Neural cell (in vitro differentiated cells): ENCODE measurements at regions not wholly inside any gene's neighbourhood (a gene's known extent, or its start where the extent isn't known, plus 50 kb on each side); places are given as distances from the start of the nearest gene placed in this dataset.

Source experiments
- H2AFZ ChIP-seq: fragments of 200-600, 300-800 bp; sonication (generic), shearing (Covaris generic); 2 replicates; pipeline ENCODE4 v1.6.0; 2014; ENCODE audit warnings: low read depth, mild to moderate bottlenecking, antibody characterized with exemption, low read length, moderate library complexity
- H3F3A ChIP-seq: fragments of 200-600 bp; shearing (Covaris generic); 2 replicates; pipeline ENCODE4 v1.6.1; 2016; ENCODE audit warnings: mild to moderate bottlenecking, moderate library complexity, mixed read lengths, antibody characterized with exemption, low read length; ENCODE audit not compliant: insufficient read depth, poor library complexity, severe bottlenecking
- H3K27ac ChIP-seq: fragments of 200-600, 300-800 bp; sonication (generic), shearing (Covaris generic); 2 replicates; pipeline ENCODE4 v1.5.1; 2014; ENCODE audit warnings: mild to moderate bottlenecking, low read length, moderate library complexity
- H3K27me3 ChIP-seq: fragments of 300-800, 200-600 bp; sonication (generic), shearing (Covaris generic); 2 replicates; pipeline ENCODE4 v1.6.0; 2014; ENCODE audit warnings: mild to moderate bottlenecking, low read depth, low read length, moderate library complexity; ENCODE audit not compliant: insufficient read depth
- H3K36me3 ChIP-seq: fragments of 300-800, 200-600 bp; sonication (generic), shearing (Covaris generic); 2 replicates; pipeline ENCODE4 v1.5.1; 2014; ENCODE audit warnings: mild to moderate bottlenecking, antibody characterized with exemption, low read length, moderate library complexity; ENCODE audit not compliant: insufficient read depth
- H3K4me2 ChIP-seq: fragments of 300-800, 200-600 bp; sonication (generic), shearing (Covaris generic); 2 replicates; pipeline ENCODE4 v1.6.0; 2014; ENCODE audit warnings: mild to moderate bottlenecking, low read length
- H3K4me3 ChIP-seq: fragments of 300-800, 200-600 bp; sonication (generic), shearing (Covaris generic); 2 replicates; pipeline ENCODE4 v1.5.1; 2014; ENCODE audit warnings: mild to moderate bottlenecking, low read length, moderate library complexity
- H3K79me2 ChIP-seq: fragments of 200-600 bp; shearing (Covaris generic); replicated peaks from 2 replicates; pipeline ENCODE4 v1.6.0; 2014; ENCODE audit warnings: mild to moderate bottlenecking, low read length, moderate library complexity; ENCODE audit not compliant: insufficient read depth
- H3K9ac ChIP-seq: fragments of 300-800, 200-600 bp; sonication (generic), shearing (Covaris generic); 2 replicates; pipeline ENCODE4 v1.6.1; 2016; ENCODE audit warnings: mild to moderate bottlenecking, low read length, mixed read lengths
- H3K9me2 ChIP-seq: fragments of 200-600 bp; shearing (Covaris generic); 2 replicates; pipeline ENCODE4 v1.6.1; 2016; ENCODE audit warnings: mild to moderate bottlenecking, low read length, mixed read lengths; ENCODE audit not compliant: insufficient read depth
- H3K9me3 ChIP-seq: fragments of 200-600, 300-800 bp; sonication (generic), shearing (Covaris generic); 2 replicates; pipeline ENCODE4 v1.6.1; 2016; ENCODE audit warnings: mild to moderate bottlenecking, mixed run types, low read length, moderate library complexity, mixed read lengths
- H4K20me1 ChIP-seq: fragments of 200-600 bp; shearing (Covaris generic); 2 replicates; pipeline ENCODE4 v1.6.1; 2016; ENCODE audit warnings: mild to moderate bottlenecking, mixed run types; ENCODE audit not compliant: insufficient read depth
- CTCF ChIP-seq: fragments of 450-650 bp; IDR thresholded peaks from 2 replicates; pipeline ENCODE4 v1.5.1; 2014; ENCODE audit warnings: antibody characterized with exemption, mild to moderate bottlenecking, moderate library complexity; ENCODE audit not compliant: poor library complexity, severe bottlenecking
- EP300 ChIP-seq: fragments of 450-650 bp; conservative IDR thresholded peaks from 2 replicates; pipeline ENCODE4 v1.6.1; 2014; ENCODE audit warnings: antibody characterized with exemption, mild to moderate bottlenecking, moderate library complexity; ENCODE audit not compliant: poor library complexity, severe bottlenecking
- EZH2 ChIP-seq: fragments of 200-600, 300-800 bp; shearing (Covaris generic), sonication (generic); IDR thresholded peaks from 2 replicates; pipeline ENCODE4 v1.6.1; 2014; ENCODE audit warnings: antibody characterized with exemption, low read length, borderline replicate concordance, mild to moderate bottlenecking; ENCODE audit not compliant: insufficient read depth, poor library complexity, severe bottlenecking
- MXI1 ChIP-seq: fragments of 450-650 bp; conservative IDR thresholded peaks from 2 replicates; pipeline ENCODE4 v1.6.1; 2014; ENCODE audit warnings: antibody characterized with exemption, mild to moderate bottlenecking; ENCODE audit not compliant: poor library complexity, severe bottlenecking
- POLR2AphosphoS5 ChIP-seq: IDR thresholded peaks from 2 replicates; pipeline ENCODE4 v1.6.1; 2012
- RAD21 ChIP-seq: fragments of 450-650 bp; conservative IDR thresholded peaks from 2 replicates; pipeline ENCODE4 v1.6.1; 2014; ENCODE audit warnings: antibody characterized with exemption, mild to moderate bottlenecking, moderate library complexity
- REST ChIP-seq: IDR thresholded peaks from 2 replicates; pipeline ENCODE4 v1.6.1; 2012; ENCODE audit warnings: borderline replicate concordance
- SMC3 ChIP-seq: fragments of 450-650 bp; conservative IDR thresholded peaks from 2 replicates; pipeline ENCODE4 v1.6.1; 2014; ENCODE audit warnings: antibody characterized with exemption, mild to moderate bottlenecking, moderate library complexity; ENCODE audit not compliant: poor library complexity
- TAF1 ChIP-seq: IDR thresholded peaks from 2 replicates; pipeline ENCODE4 v1.6.1; 2012; ENCODE audit warnings: low read depth

- Histone ChIP-seq H3K9ac (no peak overlapping the region), H3K79me2 (no peaks in the 10 kb centered on the region), H2AFZ (no peak overlapping the region), H3K4me2 (peak overlapping the region; percentile 45), H3K36me3 (no peaks in the 10 kb centered on the region), H3K9me3 (no peaks in the 10 kb centered on the region), H4K20me1 (no peaks in the 10 kb centered on the region), H3K27me3 (peaks cover 19% of the 10 kb centered on the region), H3K27ac (peak overlapping the region; percentile 17), H3K9me2 (no peaks in the 10 kb centered on the region), H3K4me3 (peak overlapping the region; percentile 37), H3F3A (no peaks in the 10 kb centered on the region)
- no peak for TF ChIP-seq SMC3
- no peak for TF ChIP-seq POLR2AphosphoS5
- TF ChIP-seq EP300, result peak; percentile 12
Observed at GRCh38 chr10:76787746-76788451, 849.7 kb downstream of the KCNMA1 start.

GRCh38 chr10:76786504-76787072 lies 851.0 kb downstream of the KCNMA1 start:
- H3K79me2 ChIP-seq, result no peaks in the 10 kb centered on the region
- H3F3A ChIP-seq, result no peaks in the 10 kb centered on the region
- H3K9me2 ChIP-seq, result no peaks in the 10 kb centered on the region
- H3K4me3 ChIP-seq, result no peak overlapping the region
- H2AFZ ChIP-seq, result no peak overlapping the region
- H3K27me3 ChIP-seq, result peaks cover 27% of the 10 kb centered on the region
- no peaks in the 10 kb centered on the region for H3K36me3 ChIP-seq
- no peaks in the 10 kb centered on the region for H3K9me3 ChIP-seq
- no peak overlapping the region for H3K27ac ChIP-seq
- TF ChIP-seq TAF1, result no peak
- no peak for TF ChIP-seq REST
- TF ChIP-seq EP300, result no peak
- TF ChIP-seq CTCF, result no peak
- TF ChIP-seq EZH2, result no peak
- no peak for TF ChIP-seq SMC3
- TF ChIP-seq MXI1, result no peak
- TF ChIP-seq POLR2AphosphoS5, result no peak
- TF ChIP-seq RAD21, result no peak
- H4K20me1 ChIP-seq, result no peaks in the 10 kb centered on the region
- H3K4me2 ChIP-seq, result no peak overlapping the region
- no peak overlapping the region for H3K9ac ChIP-seq
